ENCODE measurements at regions not wholly inside any gene's neighbourhood (a gene's known extent, or its start where the extent isn't known, plus 50 kb on each side); places are given as distances from the start of the nearest gene placed in this dataset.

GRCh38 chr6:27135087-27135657, 112.3 kb upstream of the PRSS16 start:
- no peak for TF ChIP-seq POLR2A (IDR thresholded peaks at IDR 0.05)
- TF ChIP-seq CTCF (IDR thresholded peaks at IDR 0.05), result no peak

All from uterus (tissue), 2 donors.